IPS-18c (cell line): ENCODE measurements at regions not wholly inside any gene's neighbourhood (a gene's known extent, or its start where the extent isn't known, plus 50 kb on each side); places are given as distances from the start of the nearest gene placed in this dataset.

Experiments used
- H3K4me3 ChIP-seq: 2 replicates; pipeline ENCODE4 v1.7.0; 2013; ENCODE audit warnings: low read depth, mild to moderate bottlenecking, low read length, moderate library complexity; ENCODE audit not compliant: insufficient read depth
- H3K9me3 ChIP-seq: one replicate; pipeline ENCODE4 v1.6.1; 2013; ENCODE audit warnings: mild to moderate bottlenecking, low read length, moderate library complexity; ENCODE audit not compliant: control insufficient read depth, insufficient read depth

DNA sequence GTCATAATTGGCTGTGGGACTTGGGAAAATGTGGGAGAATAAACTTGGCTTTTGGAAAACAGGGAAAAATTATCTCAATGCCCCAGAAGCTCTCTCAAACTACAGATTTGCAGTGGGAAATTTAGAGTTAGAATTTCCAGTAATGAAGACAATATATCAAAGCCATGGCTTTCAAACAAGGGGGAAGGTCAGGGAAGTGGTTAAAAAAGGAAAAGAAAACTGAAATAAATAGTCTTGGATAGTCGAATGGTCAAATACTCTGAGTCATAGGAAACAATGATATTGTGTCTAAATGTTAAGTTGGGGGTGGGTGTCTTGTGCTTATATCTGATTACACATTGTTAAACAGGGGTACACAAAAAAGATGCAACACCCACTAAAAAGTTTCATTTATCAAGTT is 272.4 kb upstream of the COL8A1 start:
- Histone ChIP-seq H3K4me3 (no peak overlapping the region), H3K9me3 (no peaks in the 10 kb centered on the region)

DNA sequence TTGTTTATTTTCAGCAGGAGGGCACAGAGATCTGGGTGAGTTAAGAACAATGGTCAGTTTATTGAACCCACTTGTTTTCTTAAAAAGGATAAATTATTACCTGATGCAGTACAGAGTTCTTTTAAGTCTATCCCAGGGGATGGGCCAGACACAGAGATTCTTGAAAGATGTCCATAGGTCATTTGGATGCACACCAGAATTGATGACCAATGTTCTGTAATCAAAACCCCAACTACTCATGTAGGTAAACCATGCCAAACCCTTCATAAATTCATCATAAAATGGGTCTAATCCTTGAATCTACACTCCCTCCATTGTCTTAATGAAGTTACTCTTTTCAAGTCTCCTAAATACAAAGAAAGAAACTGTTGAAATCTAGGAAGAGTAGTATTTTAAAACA is 273.0 kb upstream of the COL8A1 start:
- no peaks in the 10 kb centered on the region for H3K9me3 ChIP-seq
- H3K4me3 ChIP-seq, result no peak overlapping the region

DNA sequence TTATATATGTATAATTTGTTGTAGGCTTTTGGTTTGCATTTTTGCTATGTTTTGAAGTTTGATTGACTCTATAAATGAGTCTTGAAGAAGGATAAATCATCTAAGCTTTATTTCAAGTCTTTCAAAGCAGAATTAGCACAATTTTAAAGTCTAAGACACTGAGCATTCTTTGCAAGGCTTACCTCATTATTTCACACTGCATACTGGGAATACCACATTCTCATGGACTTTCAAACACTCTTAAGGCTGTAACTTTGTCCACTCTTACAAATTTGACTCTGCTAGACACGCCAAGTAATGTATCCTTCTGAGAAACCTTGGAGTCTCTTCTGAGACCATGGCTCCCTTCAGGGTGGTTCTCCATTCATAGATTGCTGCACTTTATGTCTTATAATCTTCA is 281.3 kb upstream of the COL8A1 start:
- no peaks in the 10 kb centered on the region for H3K9me3 ChIP-seq
- no peak overlapping the region for H3K4me3 ChIP-seq

- Histone ChIP-seq H3K4me3 (no peak overlapping the region), H3K9me3 (no peaks in the 10 kb centered on the region)
Observed at GRCh38 chr3:99356696-99357095, 281.7 kb upstream of the COL8A1 start.

GRCh38 chr3:99355465-99355864 is 282.9 kb upstream of the COL8A1 start:
- Histone ChIP-seq H3K4me3 (no peak overlapping the region), H3K9me3 (no peaks in the 10 kb centered on the region)

DNA sequence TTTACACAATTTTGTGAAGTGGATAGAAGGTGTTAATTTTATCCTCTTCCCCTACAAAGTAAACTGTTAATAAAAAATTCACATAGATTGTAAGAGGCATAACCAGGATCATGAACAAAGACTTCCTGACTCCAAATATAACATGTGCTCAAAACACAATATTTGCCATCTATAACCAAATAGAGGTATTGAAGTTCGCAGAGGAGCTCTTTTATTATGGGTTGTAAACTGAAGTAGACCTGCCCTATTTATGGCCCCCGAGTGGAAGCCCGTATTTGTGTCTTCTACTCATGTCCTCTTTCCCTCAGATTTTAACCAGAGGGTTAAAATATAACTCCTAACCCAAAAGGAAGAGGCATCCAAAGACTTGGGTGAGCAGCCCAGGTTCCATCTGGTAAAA is 285.6 kb upstream of the COL8A1 start:
- no peak overlapping the region for H3K4me3 ChIP-seq

GRCh38 chr3:99351122-99351521 is 287.3 kb upstream of the COL8A1 start:
- no peak overlapping the region for H3K4me3 ChIP-seq
- no peaks in the 10 kb centered on the region for H3K9me3 ChIP-seq

More for the DNA sequence above, 285.6 kb upstream of the COL8A1 start:
- H3K9me3 ChIP-seq, result no peaks in the 10 kb centered on the region

- H3K4me3 ChIP-seq, result no peak overlapping the region
Observed at GRCh38 chr3:99348451-99348850, 289.9 kb upstream of the COL8A1 start.

GRCh38 chr3:99344216-99344615 is 294.2 kb upstream of the COL8A1 start:
- no peaks in the 10 kb centered on the region for H3K9me3 ChIP-seq

More at GRCh38 chr3:99348451-99348850, 289.9 kb upstream of the COL8A1 start:
- H3K9me3 ChIP-seq, result no peaks in the 10 kb centered on the region

GRCh38 chr3:99342383-99342782 is 296.0 kb upstream of the COL8A1 start:
- no peak overlapping the region for H3K4me3 ChIP-seq
- no peaks in the 10 kb centered on the region for H3K9me3 ChIP-seq

More at GRCh38 chr3:99344216-99344615, 294.2 kb upstream of the COL8A1 start:
- no peak overlapping the region for H3K4me3 ChIP-seq

DNA sequence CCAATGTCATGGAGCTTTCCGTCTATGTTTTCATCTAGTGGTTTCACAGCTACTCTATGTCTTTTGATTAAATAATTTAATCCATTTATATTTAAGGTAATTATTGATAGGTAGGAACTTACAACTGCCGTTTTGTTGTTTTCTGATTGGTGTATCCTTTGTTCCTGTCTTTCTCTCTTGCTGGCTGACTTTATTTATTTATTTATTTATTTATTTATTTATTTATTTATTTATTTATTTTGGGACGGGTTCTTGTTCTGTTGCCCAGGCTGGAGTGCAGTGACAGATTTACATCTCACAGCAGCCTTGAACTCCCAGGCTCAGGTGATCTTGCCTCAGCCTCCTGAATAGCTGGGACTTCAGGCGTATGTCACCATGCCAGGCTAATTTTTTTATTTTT is 299.2 kb upstream of the COL8A1 start:
- H3K4me3 ChIP-seq, result no peak overlapping the region
- no peaks in the 10 kb centered on the region for H3K9me3 ChIP-seq

DNA sequence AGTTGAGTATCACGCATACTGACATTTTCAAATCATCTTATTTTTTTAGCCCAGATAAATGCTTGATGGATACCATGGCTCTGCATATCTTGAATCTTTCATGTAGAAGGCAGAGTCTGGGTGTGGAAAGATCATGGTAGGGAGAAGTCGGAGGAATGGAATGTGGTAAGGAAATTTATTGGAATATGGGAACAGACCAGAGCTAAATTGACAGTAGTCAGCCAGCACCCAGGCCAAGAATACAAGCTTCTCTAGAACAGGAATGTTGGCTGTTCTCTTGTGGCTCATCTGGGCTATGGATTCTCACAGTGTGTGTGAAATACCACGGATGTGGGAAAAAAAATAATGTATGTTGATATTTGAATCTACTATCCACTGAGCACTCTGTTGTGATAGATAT is 305.7 kb upstream of the COL8A1 start:
- H3K4me3 ChIP-seq, result no peak overlapping the region
- no peaks in the 10 kb centered on the region for H3K9me3 ChIP-seq

- no peak overlapping the region for H3K4me3 ChIP-seq
Observed at GRCh38 chr3:99332276-99332675, 306.1 kb upstream of the COL8A1 start.

GRCh38 chr3:99330924-99331532 is 307.4 kb upstream of the COL8A1 start:
- no peak overlapping the region for H3K4me3 ChIP-seq
- no peaks in the 10 kb centered on the region for H3K9me3 ChIP-seq

More at GRCh38 chr3:99332276-99332675, 306.1 kb upstream of the COL8A1 start:
- no peaks in the 10 kb centered on the region for H3K9me3 ChIP-seq

DNA sequence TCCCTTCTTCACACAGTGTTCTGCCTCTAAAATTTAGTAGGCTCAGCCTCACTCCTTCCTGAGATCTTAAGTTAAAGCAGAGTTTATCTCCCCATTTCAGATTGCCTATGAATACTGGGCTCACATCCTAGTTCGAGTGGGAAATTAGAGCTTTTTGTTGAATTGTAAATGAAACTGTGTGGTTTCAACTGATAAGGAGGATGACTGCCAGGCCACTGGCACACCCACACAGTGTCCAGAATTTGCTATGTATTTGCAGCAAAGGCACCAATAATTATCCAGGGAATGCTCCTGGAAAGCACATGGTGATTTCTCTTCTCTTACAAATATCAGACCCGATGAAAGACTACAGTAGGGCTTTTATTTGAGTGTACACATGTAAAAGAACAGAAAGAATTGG is 308.1 kb upstream of the COL8A1 start:
- H3K4me3 ChIP-seq, result no peak overlapping the region
- no peaks in the 10 kb centered on the region for H3K9me3 ChIP-seq

- Histone ChIP-seq H3K9me3 (no peaks in the 10 kb centered on the region), H3K4me3 (no peak overlapping the region)
Observed at GRCh38 chr3:99325402-99325801, 313.0 kb upstream of the COL8A1 start.

GRCh38 chr3:99324636-99325203 is 313.7 kb upstream of the COL8A1 start:
- Histone ChIP-seq H3K9me3 (no peaks in the 10 kb centered on the region), H3K4me3 (no peak overlapping the region)

DNA sequence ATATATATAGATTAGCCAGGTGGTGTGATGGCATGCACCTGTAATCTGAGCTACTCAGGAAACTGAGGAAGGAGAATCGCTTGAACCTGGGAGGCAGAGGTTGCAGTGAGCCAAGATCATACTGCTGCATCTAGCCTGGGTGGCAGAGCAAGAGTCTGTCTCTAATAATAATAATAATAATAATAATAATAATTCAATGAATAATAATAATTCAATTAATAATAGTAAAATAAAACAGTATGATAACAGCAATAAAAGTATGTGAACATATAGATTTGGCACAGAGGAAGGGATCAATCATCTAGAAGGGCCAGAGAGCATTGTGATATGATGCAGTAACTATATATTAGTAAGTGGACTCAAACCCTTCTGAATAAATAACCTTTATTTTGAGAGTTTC is 314.5 kb upstream of the COL8A1 start:
- no peaks in the 10 kb centered on the region for H3K9me3 ChIP-seq
- H3K4me3 ChIP-seq, result no peak overlapping the region

GRCh38 chr3:99322551-99322950 is 315.8 kb upstream of the COL8A1 start:
- Histone ChIP-seq H3K9me3 (no peaks in the 10 kb centered on the region), H3K4me3 (no peak overlapping the region)
